Activated naive CD4-positive, alpha-beta T cell treated with Interleukin-2 at 50 U/mL for 16 hours (primary cell): ENCODE measurements at regions not wholly inside any gene's neighbourhood (a gene's known extent, or its start where the extent isn't known, plus 50 kb on each side); places are given as distances from the start of the nearest gene placed in this dataset.
"Not testable (repeated sequence)": the region's sequence is repeated elsewhere in the genome, so short reads cannot be mapped to it uniquely, and the experiment has no call there.

Experiments
- DNase-seq: peaks from one replicate; pipeline ENCODE4 v3.0.0-alpha.2; 2020

DNA sequence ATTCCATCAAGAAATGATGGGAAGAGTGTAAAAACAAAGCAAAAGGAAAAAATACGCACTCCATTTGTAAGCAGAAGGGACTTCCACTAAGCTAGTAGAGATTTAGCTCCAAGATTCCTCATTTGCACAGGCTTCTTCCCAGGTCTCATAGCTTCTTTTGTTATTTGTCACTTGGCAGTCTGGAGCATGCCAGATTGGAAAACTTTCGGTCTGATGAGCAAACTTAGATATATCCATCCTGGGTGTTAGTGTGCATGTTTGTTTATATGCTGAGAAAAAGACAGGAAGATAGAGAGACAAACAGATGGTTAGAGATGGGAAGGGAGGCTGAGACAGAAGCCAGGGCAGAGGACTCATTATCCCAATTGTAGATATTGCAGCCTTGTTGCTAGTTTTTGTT lies 1644.5 kb upstream of the NUDT12 start:
- DNase-seq: no peak

- no peak for DNase-seq
Measured at GRCh38 chr5:105197531-105197930, 1634.9 kb upstream of the NUDT12 start.

- no peak for DNase-seq
Measured at GRCh38 chr5:105195765-105196164, 1633.2 kb upstream of the NUDT12 start.

GRCh38 chr5:105172918-105173317 lies 1610.3 kb upstream of the NUDT12 start:
- no peak for DNase-seq

- DNase-seq: no peak
Measured at GRCh38 chr5:105168806-105169205, 1606.2 kb upstream of the NUDT12 start.

DNA sequence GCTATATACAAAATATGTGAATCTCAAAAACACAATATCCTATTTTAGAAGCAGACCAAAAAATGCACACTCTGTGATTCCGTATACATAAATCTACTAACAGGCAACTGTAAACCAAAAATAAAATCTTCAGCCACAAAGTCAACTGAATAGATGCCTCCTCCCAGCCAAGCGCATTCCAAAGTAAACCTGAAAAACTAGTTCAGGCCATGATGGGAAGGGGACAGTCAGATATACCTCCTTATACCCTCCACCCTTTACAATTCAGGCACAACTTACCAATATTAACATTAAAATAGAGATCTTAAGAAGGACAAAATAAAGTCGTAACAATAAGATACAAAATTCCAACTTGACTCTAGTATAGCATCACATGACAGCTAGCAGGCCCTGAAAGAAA lies 1604.5 kb upstream of the NUDT12 start:
- no peak for DNase-seq

DNA sequence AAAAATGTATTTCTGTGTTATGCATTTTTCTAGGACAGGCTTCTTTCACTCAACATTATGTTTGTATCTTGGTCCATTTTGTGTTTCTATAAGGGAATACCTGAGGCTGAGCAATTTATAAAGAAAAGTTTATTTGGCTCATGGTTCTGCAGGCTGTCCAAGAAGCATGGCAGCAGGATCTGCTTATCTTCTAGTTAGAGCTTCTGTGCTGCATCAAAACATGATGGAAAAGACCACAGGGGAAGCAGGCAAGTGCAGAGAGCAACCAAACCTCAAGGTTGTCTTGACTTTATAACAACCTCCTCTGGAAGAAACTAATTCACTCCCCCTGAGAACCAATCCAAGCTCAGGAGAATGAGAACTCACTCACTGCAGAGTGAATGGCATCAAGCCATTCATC lies 1601.0 kb upstream of the NUDT12 start:
- no peak for DNase-seq

DNA sequence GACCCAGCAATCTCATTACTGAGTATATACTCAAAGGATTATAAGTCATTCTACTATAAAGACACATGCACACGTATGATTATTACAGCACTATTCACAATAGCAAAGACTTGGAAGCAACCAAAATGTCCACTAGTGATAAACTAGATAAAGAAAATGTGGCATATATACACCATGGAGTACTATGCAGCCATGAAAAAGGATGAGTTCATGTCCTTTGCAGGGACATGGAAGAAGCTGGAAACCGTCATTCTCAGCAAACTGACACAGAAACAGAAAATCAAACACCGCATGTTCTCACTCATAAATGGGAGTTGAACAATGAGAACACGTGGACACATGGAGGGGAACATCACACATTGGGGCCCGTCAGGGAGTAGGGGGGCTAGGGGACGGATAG lies 1600.0 kb upstream of the NUDT12 start:
- not testable (repeated sequence) for DNase-seq

DNA sequence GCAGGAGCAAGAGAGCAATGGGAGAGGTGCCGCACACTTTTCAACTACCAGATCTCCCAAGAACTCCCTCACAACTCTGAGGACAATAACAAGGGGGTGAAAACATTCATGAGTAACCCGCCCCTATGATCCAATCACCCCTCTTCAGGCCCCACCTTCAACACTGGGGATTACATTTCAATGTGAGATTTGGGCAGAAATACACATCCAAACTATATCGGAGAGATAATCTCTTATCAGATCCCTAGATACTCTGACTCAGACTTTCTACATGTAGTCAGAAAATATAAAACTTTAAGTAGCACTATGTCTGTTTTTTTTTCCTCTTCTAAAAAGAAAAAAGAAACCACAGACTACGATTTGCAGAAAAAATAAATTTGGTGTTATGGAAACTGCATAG lies 1595.9 kb upstream of the NUDT12 start:
- DNase-seq: no peak

GRCh38 chr5:105150323-105150722 lies 1587.7 kb upstream of the NUDT12 start:
- no peak for DNase-seq

DNA sequence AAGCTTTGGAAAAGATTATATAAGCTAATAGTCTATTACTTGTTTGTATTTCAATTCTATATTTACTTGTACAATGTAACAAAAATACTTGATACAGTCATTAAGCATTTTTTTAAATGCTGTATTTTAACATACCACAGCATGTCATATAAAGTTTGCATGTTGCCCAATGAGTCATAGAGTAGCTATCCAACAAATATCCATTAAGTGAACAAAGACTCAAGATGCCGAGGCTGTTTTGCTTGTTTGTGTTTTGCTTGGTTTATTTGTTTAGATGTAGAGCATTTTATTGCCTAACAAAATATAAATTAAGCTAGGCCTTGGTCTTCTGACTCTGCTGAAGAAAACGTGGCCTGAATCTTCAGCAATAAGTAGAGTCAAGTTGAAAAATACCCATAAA lies 1584.3 kb upstream of the NUDT12 start:
- DNase-seq: no peak

GRCh38 chr5:105145152-105145551 lies 1582.6 kb upstream of the NUDT12 start:
- DNase-seq: no peak

DNA sequence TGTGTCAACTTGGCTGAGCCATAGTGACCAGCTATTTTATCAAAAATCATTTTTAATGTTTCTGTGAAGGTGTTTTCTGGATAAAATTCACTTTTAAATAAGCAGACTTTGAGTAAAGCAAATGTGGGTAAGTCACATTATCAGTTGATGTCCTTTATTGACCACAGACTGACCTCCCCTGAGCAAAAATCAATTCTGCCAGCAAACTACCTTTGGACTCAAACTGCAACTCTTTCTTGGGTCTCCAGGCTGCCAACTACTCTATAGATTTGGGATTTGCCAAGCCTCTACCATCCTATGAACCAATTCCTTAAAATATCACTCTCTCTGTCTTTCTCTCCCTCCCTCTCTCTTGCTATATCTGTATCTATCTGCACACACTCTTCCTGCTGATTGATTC lies 1571.7 kb upstream of the NUDT12 start:
- no peak for DNase-seq

DNA sequence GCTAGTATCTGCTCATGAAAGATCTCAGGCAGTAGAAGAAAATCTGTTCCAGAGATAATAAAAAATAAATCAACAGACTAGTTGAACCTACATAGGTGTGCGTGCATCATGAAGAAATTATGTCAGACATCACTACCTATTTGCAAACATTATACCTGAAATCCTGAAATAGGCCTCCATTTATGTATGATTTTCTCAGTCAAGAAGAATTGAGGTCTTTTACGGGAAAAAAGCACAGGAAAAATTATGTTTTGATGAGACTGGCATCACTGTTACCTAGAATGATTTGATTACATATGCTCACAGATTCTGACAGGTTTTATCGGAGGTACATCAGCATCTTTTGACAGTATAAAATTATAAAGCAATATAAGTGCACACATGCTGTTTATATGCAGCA lies 1570.5 kb upstream of the NUDT12 start:
- no peak for DNase-seq

- DNase-seq: no peak
Measured at GRCh38 chr5:105132581-105132980, 1570.0 kb upstream of the NUDT12 start.

GRCh38 chr5:105131045-105131444 lies 1568.5 kb upstream of the NUDT12 start:
- DNase-seq: no peak

DNA sequence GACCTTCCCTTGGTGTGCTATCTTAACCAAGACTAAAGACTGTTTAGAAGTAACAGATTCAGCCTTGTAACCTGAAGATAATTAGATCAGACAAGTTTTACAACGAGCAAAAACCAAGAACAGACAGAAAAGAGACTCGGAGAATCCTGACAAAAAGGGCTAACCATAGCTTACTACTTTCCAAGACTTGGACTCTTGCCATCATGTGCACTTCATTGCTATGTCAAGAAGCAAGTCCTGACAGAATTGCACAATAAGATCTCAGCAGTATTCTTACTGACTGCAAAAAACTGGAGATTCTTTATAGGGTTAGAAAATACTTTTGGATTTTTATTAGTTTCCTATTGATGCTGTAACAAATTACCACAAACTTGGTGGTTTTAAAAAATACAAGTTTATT lies 1539.0 kb upstream of the NUDT12 start:
- no peak for DNase-seq

DNA sequence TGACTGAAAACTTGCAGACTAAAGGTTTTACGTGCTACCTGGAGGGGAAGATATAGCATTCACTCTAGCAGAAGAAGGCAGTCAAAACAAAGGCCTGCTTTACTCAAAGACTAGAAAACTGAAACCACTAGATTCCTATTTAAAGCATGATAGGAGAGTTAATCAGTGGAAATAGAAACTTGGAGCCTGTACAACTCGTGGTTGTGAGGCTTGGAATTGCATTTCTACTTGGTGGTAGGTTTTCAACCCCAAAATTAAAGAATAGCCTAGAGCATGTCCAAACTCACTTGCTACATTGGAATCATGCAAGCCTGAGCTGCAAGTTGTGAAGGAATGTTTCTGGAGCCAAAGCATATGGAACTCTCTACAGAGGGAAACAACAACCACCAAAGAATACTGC lies 1526.4 kb upstream of the NUDT12 start:
- DNase-seq: no peak

- no peak for DNase-seq
Measured at GRCh38 chr5:105088102-105088501, 1525.5 kb upstream of the NUDT12 start.

GRCh38 chr5:105057893-105058292 lies 1495.3 kb upstream of the NUDT12 start:
- DNase-seq: no peak

DNA sequence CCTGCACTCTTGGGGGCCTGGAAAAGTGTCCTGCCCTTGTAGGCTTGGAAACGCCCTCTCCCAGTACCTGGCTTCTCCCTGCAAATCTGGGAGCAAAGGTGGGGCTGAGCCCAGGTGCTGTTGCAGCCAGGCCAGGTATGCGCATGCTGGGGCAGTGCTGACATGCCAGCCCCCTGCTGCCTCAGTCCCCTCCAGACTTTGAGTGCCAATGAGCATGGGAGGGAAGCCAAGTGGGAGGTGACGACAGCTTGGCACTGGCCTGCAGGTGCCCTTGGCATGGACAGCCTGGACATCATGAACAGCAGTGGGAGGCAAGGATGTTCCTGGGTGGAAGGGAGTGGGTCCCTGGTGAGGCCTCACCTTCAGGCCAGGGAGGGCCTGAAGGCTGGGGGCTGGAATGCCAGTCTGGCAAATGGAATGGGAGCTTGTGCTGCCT lies 1494.4 kb upstream of the NUDT12 start:
- no peak for DNase-seq

- no peak for DNase-seq
Measured at GRCh38 chr5:105054406-105054805, 1491.8 kb upstream of the NUDT12 start.

DNA sequence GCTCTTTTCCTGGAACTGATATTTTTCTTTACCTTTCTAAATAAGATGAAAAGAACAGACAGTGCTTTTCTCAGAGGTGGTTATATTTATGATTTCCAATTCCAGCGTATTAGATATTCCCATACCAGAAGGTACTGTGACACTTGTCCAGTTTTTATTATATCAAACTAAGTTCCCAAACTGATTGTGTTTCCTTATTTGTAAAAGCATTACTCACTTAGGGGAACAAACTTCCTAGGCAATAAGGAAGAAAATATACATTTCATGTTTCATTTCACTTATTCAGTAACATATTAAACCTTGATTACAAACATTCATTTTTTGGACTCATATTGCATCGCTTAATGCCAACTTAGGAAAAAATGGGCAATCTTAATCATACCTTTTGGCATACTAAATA lies 1480.0 kb upstream of the NUDT12 start:
- no peak for DNase-seq

- DNase-seq: not testable (repeated sequence)
Measured at GRCh38 chr5:105036814-105037213, 1474.2 kb upstream of the NUDT12 start.

DNA sequence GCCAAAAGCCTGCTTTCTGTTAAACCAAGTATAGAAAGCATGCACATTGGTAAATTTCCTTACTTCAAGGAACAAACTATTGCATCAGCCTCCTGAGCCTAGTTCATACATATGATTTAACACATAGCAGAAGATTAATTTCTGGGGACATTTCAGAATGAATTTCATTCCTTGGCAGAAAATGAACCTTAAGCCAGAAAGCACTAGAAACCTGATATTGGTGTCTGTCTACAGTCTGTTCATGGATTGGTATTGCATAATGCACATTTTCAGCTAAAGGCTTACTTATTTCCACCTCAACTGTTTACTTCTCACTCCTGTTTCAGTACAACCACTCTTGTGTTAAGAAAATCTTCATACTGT lies 1471.8 kb upstream of the NUDT12 start:
- no peak for DNase-seq
